ENCODE measurements at regions not wholly inside any gene's neighbourhood (a gene's known extent, or its start where the extent isn't known, plus 50 kb on each side); places are given as distances from the start of the nearest gene placed in this dataset.

DNA sequence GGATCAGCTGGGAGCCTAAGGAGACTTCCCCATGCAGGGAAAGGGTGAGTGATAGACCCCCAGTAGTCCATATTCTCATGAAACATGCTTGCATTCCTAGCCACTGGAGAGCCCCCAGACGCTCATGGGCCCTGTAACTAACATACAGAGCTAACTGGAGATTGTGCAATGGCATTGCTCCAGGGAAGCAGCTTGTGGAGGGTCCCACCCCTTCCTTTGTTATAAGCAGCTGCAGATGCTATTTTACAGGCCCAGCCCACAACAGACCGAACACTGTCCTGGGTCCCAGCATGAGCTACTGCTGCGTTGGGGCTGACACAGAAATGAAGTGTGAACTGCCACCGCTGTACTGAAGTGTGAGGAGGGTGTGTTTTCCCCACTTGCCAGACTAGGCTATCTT lies 1465.7 kb upstream of the DIAPH2 start:
- no peak for DNase-seq (ENCODE audit: insufficient read length, low spot score)
- no peak for FAIRE-seq
- TF ChIP-seq POLR2A (IDR thresholded peaks at IDR 0.05; ENCODE audit: low read depth, low read length) = no peak

DNA sequence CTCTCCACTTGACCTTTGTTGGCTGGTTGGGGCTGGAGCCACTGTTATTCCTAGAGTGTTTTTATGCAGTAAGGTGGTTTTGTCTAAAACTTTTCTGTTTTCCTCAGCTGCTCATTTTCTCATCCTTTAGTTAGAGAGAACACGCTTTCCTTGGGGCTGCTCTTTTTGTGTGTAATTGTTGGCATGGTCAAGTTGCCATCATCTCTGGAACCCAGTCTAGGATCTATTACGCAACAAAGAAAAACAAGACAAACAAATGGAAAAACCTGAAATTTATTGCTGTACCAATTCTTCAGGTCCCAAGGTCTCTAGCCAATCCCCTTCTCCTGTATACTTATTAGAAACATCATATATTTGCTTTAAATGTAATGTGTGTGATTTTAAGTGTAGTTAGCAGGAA lies 1436.3 kb upstream of the DIAPH2 start:
- DNase-seq (ENCODE audit: insufficient read length, low spot score) = no peak
- TF ChIP-seq POLR2A (IDR thresholded peaks at IDR 0.05; ENCODE audit: low read depth, low read length) = no peak
- no peak for FAIRE-seq

DNA sequence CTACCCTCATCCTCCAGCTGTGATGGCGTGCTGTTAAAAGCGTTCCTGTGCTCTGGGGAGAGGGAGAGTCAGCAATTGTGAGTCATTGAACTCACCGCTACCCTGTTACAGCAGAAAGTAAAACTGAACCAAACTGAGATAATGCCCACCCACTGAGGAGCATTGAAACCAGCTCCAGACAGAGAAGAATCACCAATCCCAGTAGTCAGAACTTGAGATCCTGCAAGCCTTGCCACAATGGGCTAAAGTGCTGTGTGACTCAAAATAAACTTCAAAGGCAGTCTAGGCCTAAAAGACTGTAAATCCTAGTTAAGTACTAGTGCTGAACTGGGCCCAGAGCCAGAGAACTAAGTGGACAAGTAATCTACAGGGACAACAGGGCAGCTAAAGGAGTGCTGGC lies 1394.2 kb upstream of the DIAPH2 start:
- DNase-seq (ENCODE audit: insufficient read length, low spot score) (no peak), FAIRE-seq (no peak)
- TF ChIP-seq POLR2A (IDR thresholded peaks at IDR 0.05; ENCODE audit: low read depth, low read length) = no peak

- DNase-seq (ENCODE audit: insufficient read length, low spot score) (no peak), FAIRE-seq (no peak)
- no peak for TF ChIP-seq POLR2A (IDR thresholded peaks at IDR 0.05; ENCODE audit: low read depth, low read length)
These were observed 1393.1 kb upstream of the DIAPH2 start for GRCh38 chrX:95291561-95291960.

DNA sequence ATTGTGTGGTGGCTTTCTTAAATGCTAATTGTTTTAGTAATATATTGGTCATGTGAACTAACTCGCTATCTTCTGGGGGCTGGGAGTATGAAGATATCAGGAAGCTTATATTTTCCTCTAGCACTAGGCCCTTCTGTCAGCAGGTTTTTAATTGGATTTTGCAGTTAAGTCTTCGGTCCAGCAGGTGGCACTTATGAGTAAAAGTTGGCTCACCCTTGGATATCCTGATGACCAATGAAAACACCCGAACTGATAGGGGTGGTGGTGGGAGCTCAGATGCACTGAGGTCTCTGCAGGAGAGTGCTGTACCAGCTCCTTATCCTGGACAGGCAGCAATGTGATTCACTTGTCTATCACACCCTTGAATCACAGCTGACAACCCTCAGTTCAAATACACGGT lies 1365.8 kb upstream of the DIAPH2 start:
- TF ChIP-seq POLR2A (IDR thresholded peaks at IDR 0.05; ENCODE audit: low read depth, low read length) = no peak
- DNase-seq (ENCODE audit: insufficient read length, low spot score) (peak; percentile 4), FAIRE-seq (no peak)

- FAIRE-seq (no peak), DNase-seq (ENCODE audit: insufficient read length, low spot score) (no peak)
- TF ChIP-seq POLR2A (IDR thresholded peaks at IDR 0.05; ENCODE audit: low read depth, low read length) = no peak
These were observed 1359.5 kb upstream of the DIAPH2 start for GRCh38 chrX:95325185-95325584.

GRCh38 chrX:95330292-95330691 lies 1354.3 kb upstream of the DIAPH2 start:
- no peak for DNase-seq (ENCODE audit: insufficient read length, low spot score)
- TF ChIP-seq POLR2A (IDR thresholded peaks at IDR 0.05; ENCODE audit: low read depth, low read length) = no peak
- no peak for FAIRE-seq

- FAIRE-seq = no peak
- no peak for DNase-seq (ENCODE audit: insufficient read length, low spot score)
- TF ChIP-seq POLR2A (IDR thresholded peaks at IDR 0.05; ENCODE audit: low read depth, low read length) = no peak
These were observed 1352.1 kb upstream of the DIAPH2 start for GRCh38 chrX:95332530-95332929.

GRCh38 chrX:95346856-95347255 lies 1337.8 kb upstream of the DIAPH2 start:
- FAIRE-seq = no peak

GRCh38 chrX:95350774-95351488 lies 1333.7 kb upstream of the DIAPH2 start:
- FAIRE-seq (no peak), DNase-seq (ENCODE audit: insufficient read length, low spot score) (no peak)
- no peak for TF ChIP-seq POLR2A (IDR thresholded peaks at IDR 0.05; ENCODE audit: low read depth, low read length)

More at GRCh38 chrX:95346856-95347255, 1337.8 kb upstream of the DIAPH2 start:
- TF ChIP-seq POLR2A (IDR thresholded peaks at IDR 0.05; ENCODE audit: low read depth, low read length) = no peak
- no peak for DNase-seq (ENCODE audit: insufficient read length, low spot score)

DNA sequence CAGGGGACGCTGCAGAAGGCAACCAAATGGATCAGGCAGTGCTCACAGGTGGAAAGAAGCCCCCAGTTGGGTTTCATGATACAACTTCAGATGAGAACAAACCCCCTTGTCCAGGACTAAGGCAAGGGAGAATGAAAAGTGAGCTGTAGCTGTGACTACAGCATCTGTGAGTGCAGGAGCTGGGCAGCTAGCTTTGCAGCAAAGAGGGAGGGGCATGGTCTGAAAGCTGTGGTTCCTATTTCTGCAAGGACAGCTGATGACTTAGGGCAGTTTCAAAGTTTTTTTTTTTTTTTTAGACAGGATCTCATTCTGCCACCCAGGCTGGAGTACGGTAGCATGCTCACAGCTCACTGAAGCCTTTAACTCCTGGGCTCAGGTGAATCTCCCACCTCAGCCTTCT lies 1317.4 kb upstream of the DIAPH2 start:
- DNase-seq (ENCODE audit: insufficient read length, low spot score) (no peak), FAIRE-seq (no peak)
- TF ChIP-seq POLR2A (IDR thresholded peaks at IDR 0.05; ENCODE audit: low read depth, low read length) = no peak

DNA sequence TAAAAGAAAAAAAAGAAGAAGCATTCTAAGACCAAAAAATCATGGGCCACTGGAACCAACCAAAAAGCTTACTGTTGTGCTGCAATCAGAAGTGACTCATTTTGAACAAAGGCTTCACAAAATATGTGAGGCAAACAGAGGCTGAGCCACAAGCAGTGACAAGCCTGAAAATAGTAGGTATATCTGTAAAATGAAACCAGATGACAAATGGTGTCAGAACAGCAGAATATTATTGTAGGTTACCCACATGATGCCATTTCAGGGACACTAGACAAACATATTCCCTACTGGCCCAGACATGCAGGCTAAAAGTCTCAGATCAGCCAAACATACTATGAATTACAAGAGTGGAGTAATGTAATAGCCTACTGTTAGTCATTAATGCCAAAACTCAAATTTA lies 1301.8 kb upstream of the DIAPH2 start:
- DNase-seq (ENCODE audit: insufficient read length, low spot score) = no peak
- no peak for FAIRE-seq
- no peak for TF ChIP-seq POLR2A (IDR thresholded peaks at IDR 0.05; ENCODE audit: low read depth, low read length)

DNA sequence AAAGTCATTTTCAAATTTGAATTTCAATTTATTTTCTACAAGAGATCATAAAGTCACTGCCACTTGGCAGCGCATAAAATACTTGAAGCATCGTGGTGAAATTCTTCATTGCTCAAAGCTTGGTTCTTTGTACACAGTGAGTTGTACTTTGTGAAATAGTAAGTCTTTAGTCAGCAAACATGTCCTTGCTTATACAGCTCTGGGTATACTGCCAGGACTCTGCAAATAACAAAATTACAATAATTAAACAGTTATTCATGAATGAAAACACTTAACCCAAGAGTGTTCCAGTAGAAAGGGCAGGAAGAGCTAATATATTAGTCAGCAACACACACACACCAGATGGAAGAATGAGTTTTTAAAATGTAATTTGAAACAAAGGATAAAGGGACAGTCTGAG lies 1300.9 kb upstream of the DIAPH2 start:
- no peak for FAIRE-seq
- no peak for DNase-seq (ENCODE audit: insufficient read length, low spot score)

GRCh38 chrX:95427389-95427788 lies 1257.3 kb upstream of the DIAPH2 start:
- FAIRE-seq (peak; percentile 64), DNase-seq (ENCODE audit: insufficient read length, low spot score) (peak; percentile 1)
- no peak for TF ChIP-seq POLR2A (IDR thresholded peaks at IDR 0.05; ENCODE audit: low read depth, low read length)

More for the DNA sequence above, 1300.9 kb upstream of the DIAPH2 start:
- TF ChIP-seq POLR2A (IDR thresholded peaks at IDR 0.05; ENCODE audit: low read depth, low read length) = no peak

GRCh38 chrX:95435198-95435597 lies 1249.4 kb upstream of the DIAPH2 start:
- no peak for FAIRE-seq
- no peak for TF ChIP-seq POLR2A (IDR thresholded peaks at IDR 0.05; ENCODE audit: low read depth, low read length)
- DNase-seq (ENCODE audit: insufficient read length, low spot score) = peak; percentile 0

GRCh38 chrX:95441836-95442235 lies 1242.8 kb upstream of the DIAPH2 start:
- no peak for FAIRE-seq
- no peak for TF ChIP-seq POLR2A (IDR thresholded peaks at IDR 0.05; ENCODE audit: low read depth, low read length)

More at GRCh38 chrX:95441836-95442235, 1242.8 kb upstream of the DIAPH2 start:
- DNase-seq (ENCODE audit: insufficient read length, low spot score) = no peak

Measured in H54 (cell line).